ENCODE measurements at regions not wholly inside any gene's neighbourhood (a gene's known extent, or its start where the extent isn't known, plus 50 kb on each side); places are given as distances from the start of the nearest gene placed in this dataset.

DNA sequence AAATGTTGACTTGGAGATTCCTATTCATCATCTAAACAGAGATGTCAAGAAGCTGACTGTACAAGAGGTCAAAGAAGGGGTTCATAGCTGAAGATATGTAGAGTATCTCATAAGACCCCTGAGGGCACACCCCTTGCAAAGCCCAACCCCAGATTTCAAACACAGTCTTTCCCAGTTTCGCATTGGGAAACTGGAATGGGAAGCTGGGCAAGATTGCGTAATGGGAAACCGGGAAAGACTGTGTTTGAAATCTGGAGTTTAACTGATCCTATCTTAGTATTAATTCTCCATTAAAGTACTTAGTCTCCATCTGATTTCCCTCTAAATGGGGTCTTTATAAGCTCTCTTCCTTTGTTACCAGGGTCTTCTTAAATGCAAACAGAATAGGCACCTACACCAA is 99.5 kb downstream of the FAM76B start:
- DNase-seq, result no peak

DNA sequence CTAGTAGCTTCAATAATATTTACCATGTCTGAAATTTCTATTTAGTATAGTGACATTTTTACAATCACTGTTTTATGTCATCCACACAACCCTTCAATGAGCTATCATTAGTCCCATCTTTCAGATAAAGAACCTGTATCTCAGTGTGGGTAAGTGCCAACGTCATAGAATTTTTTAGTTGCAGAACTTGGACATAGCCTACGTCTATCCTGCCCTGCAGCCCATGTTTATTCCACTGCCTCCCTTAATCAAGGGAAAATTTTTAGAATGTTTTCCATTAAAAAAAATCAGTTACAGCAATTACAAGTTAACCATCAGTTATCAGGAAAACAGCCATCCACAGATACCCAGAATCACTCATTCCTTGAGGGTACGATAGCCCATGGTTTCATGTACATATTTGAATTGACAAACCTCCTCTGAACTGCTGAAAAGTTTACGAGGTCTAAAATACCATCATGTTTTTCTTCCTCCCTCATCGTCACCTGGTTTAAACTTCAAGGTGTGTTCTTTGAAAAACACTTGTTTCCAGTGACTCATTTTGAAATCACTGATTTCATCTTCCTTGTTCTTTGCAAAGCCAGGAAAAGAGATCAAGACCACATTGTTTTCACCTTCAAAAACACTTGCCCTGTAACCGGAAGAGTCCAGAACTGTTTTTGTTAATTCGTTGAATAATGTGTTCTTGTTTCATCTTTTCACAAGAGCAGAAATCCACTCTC is 100.9 kb downstream of the FAM76B start:
- no peak for DNase-seq

DNA sequence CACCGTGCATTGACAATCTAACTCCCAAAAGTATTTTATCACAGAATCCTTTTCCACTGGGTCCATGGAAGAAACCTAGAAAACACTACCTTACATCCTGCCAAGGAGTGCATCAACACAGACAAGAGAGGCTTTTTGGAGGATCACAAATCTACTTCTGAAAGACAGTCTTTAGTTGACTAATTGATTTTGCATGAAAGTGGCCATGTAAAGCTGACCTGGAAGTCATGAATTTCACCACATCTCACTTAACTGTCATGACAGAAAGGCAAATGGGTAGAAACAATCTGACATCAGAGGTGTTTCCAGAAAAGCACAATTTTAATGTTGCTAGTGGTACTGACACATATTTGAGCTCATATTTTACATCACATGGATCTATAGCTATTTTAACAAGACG is 101.6 kb downstream of the FAM76B start:
- no peak for DNase-seq

DNA sequence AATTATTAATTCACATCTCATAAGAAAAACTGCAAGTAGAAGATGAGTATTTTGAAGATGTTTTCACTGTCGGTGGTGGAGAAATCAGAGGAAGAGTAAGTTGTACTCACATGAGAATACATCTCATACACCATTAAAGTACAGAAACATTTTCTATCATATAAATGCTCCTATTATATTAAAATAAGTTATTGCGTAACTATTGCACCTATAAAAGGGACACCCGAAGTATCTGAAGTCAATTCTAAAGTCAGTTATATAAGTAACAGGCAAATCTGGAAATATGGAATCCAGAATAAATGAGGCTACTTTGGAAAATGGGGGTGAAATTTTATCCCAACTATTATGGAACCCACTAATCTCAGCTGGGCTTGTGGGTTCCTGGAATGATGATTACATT is 103.3 kb downstream of the FAM76B start:
- DNase-seq, result no peak

DNA sequence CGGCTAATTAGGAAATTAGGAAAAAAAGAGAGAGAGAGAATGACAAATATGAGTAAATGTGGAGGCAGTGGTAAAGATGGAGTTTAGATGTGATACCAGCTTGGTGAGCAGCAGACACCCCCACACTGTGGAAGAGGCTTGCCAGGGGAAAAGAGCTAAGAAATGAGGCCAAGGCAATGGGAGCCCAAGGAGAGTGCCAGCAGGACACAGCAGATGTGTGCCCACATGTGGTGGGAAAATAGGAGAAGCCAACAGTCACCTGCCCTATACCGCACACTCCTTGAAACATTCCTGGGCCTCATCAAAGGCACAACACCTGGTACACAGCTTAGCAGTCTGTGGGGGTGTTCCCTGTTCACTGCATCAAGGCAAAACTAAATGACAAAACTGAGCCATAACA is 104.9 kb downstream of the FAM76B start:
- no peak for DNase-seq

DNA sequence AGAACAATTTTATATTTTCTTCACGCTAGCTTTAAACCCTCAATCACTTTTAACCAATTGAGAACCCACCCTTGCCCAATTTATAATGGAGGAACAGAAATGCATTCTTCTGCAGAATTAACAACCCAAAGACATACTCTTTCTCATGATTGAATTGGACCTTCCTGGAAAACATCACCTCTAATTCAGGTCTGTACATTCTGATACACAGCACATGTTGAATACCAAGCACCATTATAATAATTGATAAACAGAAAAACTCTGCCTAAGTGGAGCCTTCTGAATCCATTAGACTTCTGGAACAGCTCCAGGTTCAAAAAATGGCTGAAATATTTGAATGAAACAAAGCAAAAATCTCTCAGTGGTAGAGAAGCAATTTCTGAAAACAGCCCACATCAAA is 105.4 kb downstream of the FAM76B start:
- DNase-seq, result no peak

DNA sequence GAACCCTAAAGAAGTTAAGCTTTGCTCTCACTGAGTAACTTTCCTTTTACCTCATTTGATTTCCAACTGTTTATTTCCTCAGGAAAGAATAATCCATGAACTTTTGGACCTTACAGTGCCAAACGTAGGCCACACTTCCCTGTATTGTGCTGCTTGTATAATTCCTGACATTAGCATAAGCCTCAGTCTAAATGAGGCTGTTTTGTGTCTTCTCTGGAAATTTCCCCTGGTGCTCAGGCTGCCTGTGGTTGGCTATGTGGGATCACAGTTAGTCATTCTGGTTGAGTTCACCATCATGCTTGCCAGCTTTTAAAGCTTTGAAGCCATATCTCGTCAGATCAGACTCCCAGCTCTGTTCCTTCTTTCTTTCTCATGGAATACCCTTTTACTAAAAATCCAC is 107.0 kb downstream of the FAM76B start:
- DNase-seq, result no peak

DNA sequence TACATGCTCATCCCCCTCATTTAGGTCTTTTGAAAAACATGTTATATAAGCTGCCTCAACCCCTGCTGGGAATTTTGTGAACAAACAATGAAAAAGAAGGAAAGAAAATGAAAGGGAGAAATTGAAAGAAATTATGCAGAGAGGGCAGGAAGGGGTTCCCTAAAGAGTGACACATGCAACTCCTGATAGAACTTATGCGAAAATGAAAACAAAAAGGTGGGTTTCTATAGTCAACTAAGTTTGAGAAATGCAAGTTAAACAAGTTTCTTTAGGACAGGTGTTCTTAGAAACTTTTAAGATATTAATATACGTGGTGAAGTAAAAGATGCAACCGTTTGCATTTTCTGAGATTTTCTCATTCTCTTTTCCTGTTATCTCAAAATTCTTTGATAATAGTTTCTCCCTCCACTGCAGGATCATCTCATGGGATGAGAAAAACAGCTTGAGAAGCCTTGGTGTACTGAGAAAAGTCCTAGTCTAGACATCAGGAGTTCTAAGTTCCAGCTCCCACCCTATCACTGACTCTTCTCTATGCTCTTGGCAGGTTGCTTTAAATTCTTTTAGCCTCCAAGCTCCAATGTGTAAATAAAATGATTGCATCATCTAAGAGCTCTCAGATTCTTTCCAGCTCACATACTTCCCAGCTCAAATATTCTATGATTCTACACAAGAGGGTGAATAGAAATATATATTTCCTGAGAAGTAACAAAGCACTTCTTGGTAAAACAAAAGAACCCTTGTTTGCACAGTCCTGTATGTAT is 109.2 kb downstream of the FAM76B start:
- no peak for DNase-seq

DNA sequence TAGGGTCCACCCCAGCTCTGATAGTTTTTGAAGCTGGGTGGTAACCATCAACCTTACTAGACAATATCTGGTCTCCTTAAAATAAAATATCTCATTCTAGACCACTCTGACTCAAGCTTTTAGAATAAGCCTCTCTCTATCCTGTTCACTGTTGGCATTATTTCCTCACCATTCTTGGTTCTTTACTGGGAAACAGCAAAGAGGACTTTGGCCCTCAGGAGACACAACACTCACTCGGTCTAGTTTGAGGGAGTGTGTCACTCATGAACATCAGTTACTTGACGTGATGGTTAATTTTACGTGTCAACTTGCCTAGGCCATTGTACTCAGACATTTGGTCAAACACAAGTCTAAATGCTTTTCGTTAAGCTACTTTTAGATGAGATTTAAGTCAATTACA is 110.6 kb downstream of the FAM76B start:
- no peak for DNase-seq

DNA sequence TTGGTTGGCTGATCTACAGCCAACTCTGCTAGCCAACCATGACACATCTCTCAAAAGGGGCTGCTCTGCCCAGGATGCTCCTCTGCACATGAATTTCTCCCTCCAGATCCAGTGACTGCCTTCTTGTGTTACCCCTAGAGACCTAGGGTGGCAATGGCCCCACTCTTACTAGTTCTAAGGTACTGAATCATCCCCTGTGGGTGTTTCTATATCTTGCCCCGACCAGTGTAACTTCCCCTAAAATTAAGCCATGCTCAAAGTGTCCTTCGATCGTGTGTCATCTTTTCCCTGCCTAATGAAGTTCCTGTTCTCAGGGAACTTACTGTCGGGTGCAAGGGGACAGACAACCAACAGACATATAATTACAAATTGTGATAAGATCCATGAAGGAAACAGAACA is 113.3 kb downstream of the FAM76B start:
- no peak for DNase-seq

DNA sequence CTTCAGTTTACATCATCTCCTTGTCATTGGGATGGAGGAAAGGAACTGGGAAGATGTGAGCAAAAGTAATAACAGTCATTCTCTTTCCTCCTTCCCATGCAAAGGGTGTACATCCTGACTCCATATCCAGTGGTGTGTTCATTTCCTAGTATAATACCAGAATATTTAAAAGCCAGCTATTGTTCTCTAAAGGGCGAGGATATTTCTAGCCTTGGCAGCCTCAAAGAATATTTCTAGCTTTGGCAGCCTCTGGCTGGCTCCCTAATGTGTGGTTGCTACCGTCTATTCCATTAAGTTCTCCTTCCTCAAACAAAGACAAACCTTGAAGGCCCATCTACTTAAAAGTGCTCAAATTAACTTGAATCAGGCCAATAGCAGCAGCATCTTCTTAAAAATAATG is 114.0 kb downstream of the FAM76B start:
- DNase-seq, result no peak

DNA sequence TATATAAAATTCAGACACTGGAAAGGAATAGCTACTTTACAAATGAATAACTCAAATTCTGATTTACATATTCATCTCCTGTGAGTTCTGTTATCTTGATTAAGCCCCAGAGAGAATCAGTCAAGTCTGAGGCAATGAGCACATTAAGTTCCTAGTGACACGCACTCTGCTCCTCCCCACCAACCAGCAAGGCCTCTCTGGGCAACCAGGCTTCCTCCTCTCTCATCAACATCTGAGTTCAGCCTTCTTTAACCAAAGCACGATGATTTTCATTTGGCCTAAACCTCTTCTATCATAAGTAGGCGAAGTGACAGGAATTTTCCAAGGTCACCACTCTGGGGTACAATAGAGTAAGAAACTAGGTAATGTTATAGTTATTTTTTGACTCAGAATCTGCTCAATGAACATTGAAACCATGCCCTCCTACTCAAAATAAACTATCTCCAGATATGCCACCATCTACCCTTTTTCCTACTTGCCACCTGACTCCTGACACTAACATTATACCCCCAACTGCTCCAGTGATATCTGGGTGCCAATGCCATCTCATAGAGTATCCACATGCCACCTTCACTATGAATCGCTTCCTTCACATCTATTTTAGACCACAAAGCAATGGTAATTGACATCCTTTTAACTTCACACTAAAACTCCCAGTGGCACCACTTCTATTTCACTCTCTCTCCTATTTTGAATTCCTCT is 114.8 kb downstream of the FAM76B start:
- DNase-seq, result peak; percentile 17

DNA sequence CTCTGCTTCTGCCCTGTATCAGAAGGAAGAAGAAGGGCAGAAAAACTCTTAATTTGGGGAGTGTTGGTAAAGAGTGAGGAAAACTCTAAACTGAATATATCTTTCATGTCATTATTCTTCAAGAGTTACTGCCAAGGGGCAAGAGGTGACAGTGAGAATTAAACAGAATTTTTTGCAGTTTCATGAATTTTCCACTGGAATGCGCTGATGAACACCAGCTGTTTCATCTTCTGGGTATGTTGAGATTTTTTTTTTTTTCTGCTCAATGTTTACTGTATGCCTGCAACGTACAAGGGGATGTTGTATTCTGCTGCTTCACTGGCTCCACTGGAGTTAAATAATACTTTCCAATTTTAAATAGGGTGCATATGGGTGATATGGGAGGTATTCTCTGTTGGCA is 117.8 kb downstream of the FAM76B start:
- no peak for DNase-seq

DNA sequence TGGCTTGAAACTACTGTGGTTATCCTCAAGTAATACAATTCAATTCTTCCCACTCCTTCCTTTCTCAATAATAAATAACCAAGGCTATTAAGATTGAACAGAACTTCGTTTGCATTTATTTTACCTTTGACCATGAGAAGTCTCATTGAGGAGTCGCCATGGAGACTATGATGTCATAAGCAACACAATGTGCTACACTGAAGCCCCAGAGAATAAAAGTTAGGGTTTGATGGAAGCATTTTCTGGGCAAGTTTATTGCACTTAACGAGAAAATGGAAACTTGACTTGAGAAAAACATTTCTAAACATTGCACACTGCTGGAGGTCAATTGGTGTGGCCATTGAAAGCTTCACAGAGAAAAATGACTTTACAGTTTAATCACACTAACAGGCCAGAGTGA is 121.5 kb downstream of the FAM76B start:
- DNase-seq, result no peak

DNA sequence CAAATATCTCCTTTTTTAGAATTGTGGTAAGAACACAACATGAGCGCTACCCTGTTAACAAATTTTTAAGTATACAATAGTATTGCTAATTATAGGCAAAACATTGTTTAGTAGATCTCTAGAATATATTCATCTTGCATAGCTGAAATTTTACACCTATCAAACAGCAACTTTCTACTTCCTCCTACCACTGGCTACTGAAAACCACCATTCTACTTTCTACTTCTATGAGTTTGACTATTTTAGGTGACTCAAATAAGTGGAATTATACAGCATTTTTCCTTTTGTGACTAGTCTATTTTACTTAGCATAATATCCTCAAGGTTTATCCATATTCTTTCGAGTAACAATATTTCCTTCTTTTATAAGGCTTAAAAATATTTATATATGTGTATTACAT is 128.4 kb downstream of the FAM76B start:
- no peak for DNase-seq

DNA sequence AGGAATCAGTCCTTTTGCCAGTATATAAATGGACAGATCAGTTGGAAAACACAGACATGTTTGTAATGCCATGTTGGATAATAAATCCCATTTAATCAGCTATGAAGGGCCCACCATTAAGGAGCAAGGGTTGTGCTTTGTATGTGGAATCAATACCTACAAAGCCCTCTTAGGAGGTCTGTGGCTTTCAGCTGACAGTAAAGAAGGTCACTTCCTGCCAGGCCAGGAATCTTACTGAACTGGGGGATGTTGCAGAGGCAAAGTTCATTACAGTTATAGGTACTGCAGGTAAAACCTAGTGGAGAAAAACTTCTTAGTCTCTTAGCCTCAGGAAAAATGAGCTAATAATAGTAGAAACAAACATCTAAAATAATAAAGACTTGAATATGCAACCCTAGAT is 129.5 kb downstream of the FAM76B start:
- DNase-seq, result no peak

DNA sequence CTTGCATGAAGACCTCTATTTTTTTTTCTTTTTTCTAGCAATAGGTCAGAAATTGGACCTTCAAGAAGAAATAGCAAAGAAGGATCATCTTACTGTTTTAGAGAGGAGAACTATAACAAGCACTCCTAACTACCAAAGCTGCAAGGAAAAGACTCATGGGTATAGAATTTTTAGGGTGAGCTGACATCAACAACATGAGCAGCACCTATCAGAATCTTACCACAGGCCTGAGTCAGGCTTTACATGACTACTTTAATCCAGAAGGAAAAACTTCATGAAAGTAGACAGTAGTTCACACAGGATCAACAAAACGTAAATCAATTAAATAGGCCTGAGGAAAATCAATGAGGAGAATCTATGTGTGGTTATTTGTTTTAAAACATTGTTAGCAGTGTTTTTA is 130.5 kb downstream of the FAM76B start:
- DNase-seq, result no peak

DNA sequence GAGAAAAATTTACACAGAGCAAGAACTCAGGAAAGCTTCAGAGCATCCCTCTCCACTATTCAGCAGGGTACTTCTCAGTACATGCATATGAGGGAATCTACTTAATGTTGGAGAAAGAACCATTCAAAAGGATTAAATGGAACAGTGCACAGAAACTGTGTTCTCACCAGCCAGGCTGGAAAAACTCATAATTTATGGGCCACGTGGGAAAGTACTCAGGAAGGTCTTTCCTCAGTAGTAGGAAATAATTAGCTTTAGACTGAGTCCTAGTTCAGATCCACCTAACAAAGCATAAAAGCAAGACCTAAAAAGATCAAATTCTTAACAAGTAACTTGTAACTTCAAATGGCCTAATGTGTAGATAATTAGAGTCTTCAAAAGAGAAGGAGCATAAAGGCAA is 134.0 kb downstream of the FAM76B start:
- DNase-seq, result no peak

DNA sequence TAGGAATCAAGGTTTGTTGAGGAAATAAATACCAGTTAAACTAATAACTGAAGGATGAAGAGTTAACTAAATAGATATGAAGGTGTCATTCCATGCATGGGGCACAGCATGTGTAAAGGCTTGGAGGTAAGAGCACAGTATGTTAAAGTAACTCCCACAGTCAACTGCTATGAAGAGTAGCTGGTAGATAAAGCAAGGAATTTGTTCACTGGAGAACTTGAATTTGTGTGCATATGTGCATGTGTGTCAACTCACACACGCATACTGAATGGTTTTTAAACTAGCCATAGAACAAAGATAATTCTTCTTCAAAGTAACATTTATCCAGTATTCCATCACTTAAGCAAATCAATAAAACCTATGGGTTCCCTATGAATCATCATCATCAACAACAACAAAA is 135.9 kb downstream of the FAM76B start:
- DNase-seq, result no peak

DNA sequence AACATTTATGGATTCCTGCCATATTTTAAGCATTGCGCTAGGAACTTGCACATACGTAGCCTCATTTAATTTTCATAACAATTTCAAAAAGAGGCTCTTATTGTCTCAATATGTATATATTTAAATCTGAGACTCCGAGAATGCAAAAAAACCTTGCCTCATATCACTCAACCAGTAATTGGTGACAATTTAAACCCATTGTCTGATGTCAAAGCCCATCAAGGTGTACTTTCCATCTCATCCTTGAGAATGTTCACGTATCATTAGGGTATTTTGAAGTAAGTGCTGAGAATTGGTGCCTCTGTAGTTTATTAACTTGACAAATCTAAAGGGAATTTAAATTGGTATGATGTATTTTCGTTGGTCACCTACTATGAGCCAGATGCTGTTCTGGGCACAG is 136.5 kb downstream of the FAM76B start:
- DNase-seq, result no peak

DNA sequence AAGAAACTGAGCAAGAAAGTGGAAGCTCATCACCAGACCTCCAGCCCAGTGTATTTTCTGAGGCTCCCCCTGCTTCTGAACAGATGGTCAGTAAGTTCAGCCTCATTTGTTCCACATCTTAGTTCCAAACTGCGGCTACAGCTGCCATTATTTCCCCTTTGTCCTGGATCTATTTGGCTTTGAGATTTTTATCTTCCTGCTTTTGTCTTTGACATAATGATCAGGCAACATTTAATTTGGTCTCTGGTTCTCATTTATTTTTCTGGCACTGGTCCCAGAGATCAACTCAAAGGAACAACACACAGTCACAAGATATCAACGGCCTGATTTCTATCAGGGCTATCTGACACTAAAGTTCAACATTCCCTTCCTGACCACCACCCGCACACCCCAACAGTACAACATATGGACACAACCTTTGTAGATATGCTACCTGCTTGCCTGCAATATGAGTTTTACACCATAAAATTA is 137.5 kb downstream of the FAM76B start:
- DNase-seq, result no peak

DNA sequence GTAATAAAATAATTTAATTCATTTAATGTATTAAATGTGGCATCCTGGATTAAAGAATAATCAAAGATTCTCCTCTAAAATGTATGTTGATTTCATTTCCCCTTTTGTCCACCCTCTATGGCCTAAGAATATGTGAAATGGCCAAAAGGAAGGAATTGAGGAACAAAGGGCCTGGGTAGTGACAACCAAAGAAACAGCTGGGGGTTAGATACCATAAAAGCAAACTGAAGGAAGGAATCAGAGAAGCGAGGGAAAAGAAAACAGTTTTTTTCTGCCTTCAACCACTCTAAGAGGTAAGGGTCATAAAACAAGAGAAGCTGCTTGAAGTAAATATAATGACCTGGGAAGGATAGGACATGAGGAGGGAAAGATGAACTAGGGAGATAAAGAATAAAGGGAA is 139.3 kb downstream of the FAM76B start:
- no peak for DNase-seq

DNA sequence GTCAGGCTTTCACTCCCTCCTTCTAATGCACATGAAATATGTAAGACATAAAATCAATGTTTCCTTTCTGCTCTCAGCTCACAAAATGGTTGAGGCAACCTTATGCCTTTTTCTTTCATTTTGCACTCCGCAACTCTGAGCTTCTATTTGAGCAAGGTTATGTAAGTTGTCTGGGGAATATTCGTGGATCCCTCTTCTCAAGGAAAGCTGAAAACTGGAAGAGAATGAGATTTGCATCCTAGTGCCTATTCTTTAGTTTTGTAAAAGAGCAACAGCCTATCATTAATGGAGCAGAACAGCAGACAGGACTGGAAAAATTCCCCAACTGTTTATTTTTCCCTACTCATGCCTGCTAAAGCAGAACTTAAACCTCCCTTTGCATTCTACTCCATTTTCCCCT is 141.7 kb downstream of the FAM76B start:
- no peak for DNase-seq

DNA sequence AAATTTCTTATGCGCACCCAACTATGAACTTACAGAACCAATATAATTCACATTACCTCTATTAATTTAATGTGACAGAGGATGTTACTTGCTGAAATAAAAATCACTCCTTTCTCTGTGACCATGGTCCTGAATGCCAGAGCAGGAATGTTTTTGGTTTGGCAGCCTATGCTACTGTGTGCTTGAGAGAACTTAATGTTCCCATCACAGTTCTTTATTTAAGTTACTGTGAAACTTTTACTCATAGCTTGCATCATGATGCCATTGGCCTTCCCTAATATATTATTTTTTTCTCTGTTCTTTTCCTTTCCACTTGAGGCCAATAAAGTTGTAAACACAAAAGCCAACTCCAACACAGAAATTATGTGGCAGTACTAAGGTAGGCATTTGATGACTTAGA is 142.2 kb downstream of the FAM76B start:
- no peak for DNase-seq
